ENCODE measurements at regions not wholly inside any gene's neighbourhood (a gene's known extent, or its start where the extent isn't known, plus 50 kb on each side); places are given as distances from the start of the nearest gene placed in this dataset.

GRCh38 chr20:21801193-21801592, 95.7 kb downstream of the PAX1 start:
- TF ChIP-seq, protein P1, sequence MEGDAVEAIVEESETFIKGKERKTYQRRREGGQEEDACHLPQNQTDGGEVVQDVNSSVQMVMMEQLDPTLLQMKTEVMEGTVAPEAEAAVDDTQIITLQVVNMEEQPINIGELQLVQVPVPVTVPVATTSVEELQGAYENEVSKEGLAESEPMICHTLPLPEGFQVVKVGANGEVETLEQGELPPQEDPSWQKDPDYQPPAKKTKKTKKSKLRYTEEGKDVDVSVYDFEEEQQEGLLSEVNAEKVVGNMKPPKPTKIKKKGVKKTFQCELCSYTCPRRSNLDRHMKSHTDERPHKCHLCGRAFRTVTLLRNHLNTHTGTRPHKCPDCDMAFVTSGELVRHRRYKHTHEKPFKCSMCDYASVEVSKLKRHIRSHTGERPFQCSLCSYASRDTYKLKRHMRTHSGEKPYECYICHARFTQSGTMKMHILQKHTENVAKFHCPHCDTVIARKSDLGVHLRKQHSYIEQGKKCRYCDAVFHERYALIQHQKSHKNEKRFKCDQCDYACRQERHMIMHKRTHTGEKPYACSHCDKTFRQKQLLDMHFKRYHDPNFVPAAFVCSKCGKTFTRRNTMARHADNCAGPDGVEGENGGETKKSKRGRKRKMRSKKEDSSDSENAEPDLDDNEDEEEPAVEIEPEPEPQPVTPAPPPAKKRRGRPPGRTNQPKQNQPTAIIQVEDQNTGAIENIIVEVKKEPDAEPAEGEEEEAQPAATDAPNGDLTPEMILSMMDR (optimal IDR thresholded peaks at IDR 0.05 in 1 of 3, IDR thresholded peaks at IDR 0.05 in 1 of 3, conservative IDR thresholded peaks at IDR 0.05 in 1 of 3; ENCODE audit: extremely low read depth in 1 of 3, insufficient read depth in 2 of 3, low read length in 3 of 3): no peak
- TF ChIP-seq EZH2 (IDR thresholded peaks at IDR 0.05; ENCODE audit: low read length): no peak
